ENCODE measurements at regions not wholly inside any gene's neighbourhood (a gene's known extent, or its start where the extent isn't known, plus 50 kb on each side); places are given as distances from the start of the nearest gene placed in this dataset.

GRCh38 chr3:82938821-82939328 lies 1177.4 kb upstream of the GBE1 start:
- DNase-seq (ENCODE audit: low spot score) = no peak
- H3K36me3 Mint-ChIP-seq (ENCODE audit: low read depth, unreplicated experiment) = no peaks in the 10 kb centered on the region
- H3K4me1 Mint-ChIP-seq (ENCODE audit: unreplicated experiment) = no peaks in the 10 kb centered on the region
- no peak overlapping the region for H3K4me3 Mint-ChIP-seq (ENCODE audit: unreplicated experiment)
- no peak overlapping the region for H3K27ac Mint-ChIP-seq (ENCODE audit: unreplicated experiment)
- TF ChIP-seq, protein P1, sequence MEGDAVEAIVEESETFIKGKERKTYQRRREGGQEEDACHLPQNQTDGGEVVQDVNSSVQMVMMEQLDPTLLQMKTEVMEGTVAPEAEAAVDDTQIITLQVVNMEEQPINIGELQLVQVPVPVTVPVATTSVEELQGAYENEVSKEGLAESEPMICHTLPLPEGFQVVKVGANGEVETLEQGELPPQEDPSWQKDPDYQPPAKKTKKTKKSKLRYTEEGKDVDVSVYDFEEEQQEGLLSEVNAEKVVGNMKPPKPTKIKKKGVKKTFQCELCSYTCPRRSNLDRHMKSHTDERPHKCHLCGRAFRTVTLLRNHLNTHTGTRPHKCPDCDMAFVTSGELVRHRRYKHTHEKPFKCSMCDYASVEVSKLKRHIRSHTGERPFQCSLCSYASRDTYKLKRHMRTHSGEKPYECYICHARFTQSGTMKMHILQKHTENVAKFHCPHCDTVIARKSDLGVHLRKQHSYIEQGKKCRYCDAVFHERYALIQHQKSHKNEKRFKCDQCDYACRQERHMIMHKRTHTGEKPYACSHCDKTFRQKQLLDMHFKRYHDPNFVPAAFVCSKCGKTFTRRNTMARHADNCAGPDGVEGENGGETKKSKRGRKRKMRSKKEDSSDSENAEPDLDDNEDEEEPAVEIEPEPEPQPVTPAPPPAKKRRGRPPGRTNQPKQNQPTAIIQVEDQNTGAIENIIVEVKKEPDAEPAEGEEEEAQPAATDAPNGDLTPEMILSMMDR (IDR thresholded peaks at IDR 0.05; ENCODE audit: unreplicated experiment) = no peak
- no peaks in the 10 kb centered on the region for H3K9me3 Mint-ChIP-seq (ENCODE audit: unreplicated experiment)
- peaks cover 2% of the 10 kb centered on the region for H3K27me3 Mint-ChIP-seq (ENCODE audit: unreplicated experiment)

DNA sequence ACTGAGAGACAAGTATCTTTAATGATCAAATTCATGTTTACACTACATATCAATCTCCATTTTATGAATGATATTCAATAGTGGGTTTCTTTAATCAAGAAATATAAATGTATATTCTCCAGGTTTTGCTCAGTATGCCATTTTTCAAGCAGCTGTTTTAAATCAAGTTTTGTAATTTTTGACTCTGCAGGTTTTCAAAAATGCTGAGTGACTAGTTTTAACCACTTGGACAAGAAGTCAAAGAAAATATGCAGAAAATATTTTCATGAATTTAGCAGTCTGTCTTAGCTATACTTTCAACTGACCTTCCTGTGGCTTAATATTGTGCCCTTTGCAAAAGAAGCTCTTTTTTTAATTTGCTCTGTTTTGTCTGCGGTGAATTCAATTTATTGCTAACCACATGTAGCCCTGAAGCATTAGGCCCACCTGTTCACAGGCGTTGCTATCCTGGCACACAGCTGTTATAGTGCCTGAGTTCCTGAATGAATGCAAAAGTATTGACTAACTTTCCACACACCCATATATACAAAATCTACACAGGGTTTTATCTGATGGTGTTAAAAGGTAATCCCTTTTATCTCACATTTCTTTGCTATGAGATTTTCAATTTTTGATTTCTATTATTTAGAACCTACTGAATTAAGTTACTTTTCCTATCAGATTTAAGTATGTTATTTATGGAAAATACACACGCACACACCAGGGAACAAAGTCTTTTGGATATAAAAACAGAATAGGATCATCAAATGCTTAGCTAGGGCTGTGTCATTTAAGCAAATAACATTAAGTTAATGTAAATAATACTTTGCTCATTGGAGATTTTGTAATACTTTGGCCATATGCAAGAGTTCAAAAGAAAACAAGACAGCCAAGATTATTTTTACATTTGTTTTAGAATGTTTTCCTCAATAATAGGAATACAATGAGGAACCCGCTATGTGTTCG lies 1166.1 kb upstream of the GBE1 start:
- no peak for DNase-seq (ENCODE audit: low spot score)
- no peak overlapping the region for H3K27ac Mint-ChIP-seq (ENCODE audit: unreplicated experiment)
- H3K9me3 Mint-ChIP-seq (ENCODE audit: unreplicated experiment) = no peaks in the 10 kb centered on the region
- TF ChIP-seq, protein P1 (IDR thresholded peaks at IDR 0.05; ENCODE audit: unreplicated experiment) = no peak
- no peak overlapping the region for H3K4me3 Mint-ChIP-seq (ENCODE audit: unreplicated experiment)
- no peaks in the 10 kb centered on the region for H3K27me3 Mint-ChIP-seq (ENCODE audit: unreplicated experiment)
- no peaks in the 10 kb centered on the region for H3K4me1 Mint-ChIP-seq (ENCODE audit: unreplicated experiment)
- no peaks in the 10 kb centered on the region for H3K36me3 Mint-ChIP-seq (ENCODE audit: low read depth, unreplicated experiment)

DNA sequence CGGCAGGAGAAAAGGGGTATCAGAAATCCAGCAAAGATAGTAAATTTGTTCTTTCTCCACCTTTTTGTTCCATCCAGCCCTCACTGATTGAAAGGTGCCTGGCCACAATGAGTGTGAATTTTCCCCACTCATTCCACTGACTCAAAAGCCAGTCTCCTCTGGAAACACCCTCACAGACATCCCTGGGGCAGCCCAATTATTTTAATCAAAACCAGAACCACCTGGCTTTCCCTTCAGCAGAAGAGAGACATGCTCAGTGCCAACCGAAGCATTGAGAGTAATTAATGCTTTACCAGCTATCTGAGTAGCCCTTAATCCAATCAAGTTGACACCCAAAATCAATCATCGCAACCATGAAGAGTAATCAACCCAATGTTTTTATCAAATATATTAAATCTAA lies 1129.6 kb upstream of the GBE1 start:
- no peak overlapping the region for H3K4me3 Mint-ChIP-seq (ENCODE audit: unreplicated experiment)
- H3K27me3 Mint-ChIP-seq (ENCODE audit: unreplicated experiment) = no peaks in the 10 kb centered on the region
- no peaks in the 10 kb centered on the region for H3K36me3 Mint-ChIP-seq (ENCODE audit: low read depth, unreplicated experiment)
- no peaks in the 10 kb centered on the region for H3K9me3 Mint-ChIP-seq (ENCODE audit: unreplicated experiment)
- no peaks in the 10 kb centered on the region for H3K4me1 Mint-ChIP-seq (ENCODE audit: unreplicated experiment)
- no peak overlapping the region for H3K27ac Mint-ChIP-seq (ENCODE audit: unreplicated experiment)
- DNase-seq (ENCODE audit: low spot score) = no peak
- TF ChIP-seq, protein P1 (IDR thresholded peaks at IDR 0.05; ENCODE audit: unreplicated experiment) = no peak

GRCh38 chr3:82883072-82883471 lies 1121.6 kb upstream of the GBE1 start:
- Mint-ChIP-seq H3K36me3 (ENCODE audit: low read depth, unreplicated experiment) (no peaks in the 10 kb centered on the region), H3K4me3 (ENCODE audit: unreplicated experiment) (no peak overlapping the region), H3K9me3 (ENCODE audit: unreplicated experiment) (no peaks in the 10 kb centered on the region), H3K27ac (ENCODE audit: unreplicated experiment) (no peak overlapping the region), H3K27me3 (ENCODE audit: unreplicated experiment) (peaks cover 1% of the 10 kb centered on the region), H3K4me1 (ENCODE audit: unreplicated experiment) (no peaks in the 10 kb centered on the region)
- DNase-seq (ENCODE audit: low spot score) = no peak
- TF ChIP-seq, protein P1 (IDR thresholded peaks at IDR 0.05; ENCODE audit: unreplicated experiment) = no peak

- TF ChIP-seq, protein P1 (IDR thresholded peaks at IDR 0.05; ENCODE audit: unreplicated experiment) = no peak
- Mint-ChIP-seq H3K27me3 (ENCODE audit: unreplicated experiment) (no peaks in the 10 kb centered on the region), H3K27ac (ENCODE audit: unreplicated experiment) (no peak overlapping the region), H3K4me3 (ENCODE audit: unreplicated experiment) (no peak overlapping the region), H3K4me1 (ENCODE audit: unreplicated experiment) (no peaks in the 10 kb centered on the region), H3K36me3 (ENCODE audit: low read depth, unreplicated experiment) (no peaks in the 10 kb centered on the region), H3K9me3 (ENCODE audit: unreplicated experiment) (no peaks in the 10 kb centered on the region)
- DNase-seq (ENCODE audit: low spot score) = no peak
Observed at GRCh38 chr3:82875401-82875800, 1114.0 kb upstream of the GBE1 start.
